OCI-LY7 (cell line): ENCODE measurements at regions not wholly inside any gene's neighbourhood (a gene's known extent, or its start where the extent isn't known, plus 50 kb on each side); places are given as distances from the start of the nearest gene placed in this dataset.
"Not testable (repeated sequence)": the region's sequence is repeated elsewhere in the genome, so short reads cannot be mapped to it uniquely, and the experiment has no call there.

Experiments
- BruUV-seq: library from RNA; stranded (reverse); fragments of 400-500 nt; replicated peaks from 2 replicates; lab custom pipeline; 2021; lab: Mats Ljungman, UMichigan
- CTCF ChIA-PET: fragments of 300-600 bp; sonication (Branson Sonifier 250); formaldehyde crosslinking; loops from one replicate; lab custom pipeline; 2022; ENCODE audit warnings: antibody characterized with exemption; ENCODE audit not compliant: unreplicated experiment; lab: Charles Lee
- POLR2A ChIA-PET: fragments of 300-600 bp; sonication (Branson Sonifier 250); formaldehyde crosslinking; loops from one replicate; lab custom pipeline; 2022; ENCODE audit warnings: antibody characterized with exemption; lab: Charles Lee
- DNase-seq: peaks from one replicate; pipeline ENCODE4 v3.0.0-alpha.2; 2015; ENCODE audit warnings: low spot score
- H2AFZ ChIP-seq: fragments of 200-600 bp; sonication (generic), shearing (Covaris generic); 2 replicates; pipeline ENCODE4 v1.6.1; 2014; ENCODE audit warnings: mild to moderate bottlenecking, antibody characterized with exemption, low read length, moderate library complexity
- H3K27ac ChIP-seq: fragments of 200-600 bp; sonication (generic); 2 replicates; pipeline ENCODE4 v1.5.1; 2014; ENCODE audit warnings: mixed run types, low read depth, mild to moderate bottlenecking, moderate library complexity, low read length, inconsistent platforms; ENCODE audit not compliant: poor library complexity, severe bottlenecking
- H3K36me3 ChIP-seq: fragments of 200-600 bp; sonication (generic); 2 replicates; pipeline ENCODE4 v1.6.1; 2014; ENCODE audit warnings: mild to moderate bottlenecking, antibody characterized with exemption, low read length, moderate library complexity, mixed read lengths; ENCODE audit not compliant: insufficient read depth
- H3K4me1 ChIP-seq: fragments of 200-600 bp; sonication (generic); 2 replicates; pipeline ENCODE4 v1.5.1; 2014; ENCODE audit warnings: mild to moderate bottlenecking, low read length; ENCODE audit not compliant: insufficient read depth, poor library complexity, severe bottlenecking
- H3K4me2 ChIP-seq: fragments of 200-600 bp; sonication (generic); 2 replicates; pipeline ENCODE4 v1.6.1; 2014; ENCODE audit warnings: mild to moderate bottlenecking, low read length
- H3K4me3 ChIP-seq: fragments of 200-600 bp; sonication (generic); 2 replicates; pipeline ENCODE4 v1.5.1; 2014; ENCODE audit warnings: mild to moderate bottlenecking, low read depth, low read length; ENCODE audit not compliant: poor library complexity, severe bottlenecking
- H3K79me2 ChIP-seq: fragments of 200-600 bp; sonication (generic); 2 replicates; pipeline ENCODE4 v1.6.1; 2016; ENCODE audit warnings: low read depth, mild to moderate bottlenecking, low read length, moderate library complexity, mixed read lengths; ENCODE audit not compliant: insufficient read depth
- H3K9me2 ChIP-seq: fragments of 200-600 bp; sonication (generic); 2 replicates; pipeline ENCODE4 v1.6.1; 2016; ENCODE audit warnings: mild to moderate bottlenecking, low read length, mixed read lengths; ENCODE audit not compliant: insufficient read depth
- H3K9me3 ChIP-seq: fragments of 200-600 bp; sonication (generic); 2 replicates; pipeline ENCODE4 v1.6.1; 2014; ENCODE audit warnings: mild to moderate bottlenecking, mixed run types, low read length, mixed read lengths
- H4K20me1 ChIP-seq: fragments of 200-600 bp; sonication (generic); 2 replicates; pipeline ENCODE4 v1.6.1; 2014; ENCODE audit warnings: mild to moderate bottlenecking, antibody characterized with exemption, low read length, moderate library complexity, mixed read lengths; ENCODE audit not compliant: insufficient read depth
- CTCF ChIP-seq: fragments of 200-600 bp; sonication (generic); conservative IDR thresholded peaks from 2 replicates; pipeline ENCODE4 v1.5.1; 2014; ENCODE audit warnings: mild to moderate bottlenecking, antibody characterized with exemption, low read length, moderate library complexity, mixed read lengths
- EZH2phosphoT487 ChIP-seq: fragments of 200-600 bp; sonication (generic); IDR thresholded peaks from 2 replicates; pipeline ENCODE4 v1.6.1; 2018; ENCODE audit warnings: low read depth, borderline replicate concordance, mild to moderate bottlenecking, mixed run types, antibody characterized with exemption, low read length, moderate library complexity, mixed read lengths
- intact Hi-C: fragments of 100-400 bp; cut with micrococcal nuclease; formaldehyde crosslinking; loops from one replicate; pipeline ENCODE4 v1.10.0; 2022; ENCODE audit not compliant: unreplicated experiment

- Histone ChIP-seq H3K36me3 (no peaks in the 10 kb centered on the region), H3K27ac (no peak overlapping the region), H2AFZ (no peak overlapping the region), H3K79me2 (no peaks in the 10 kb centered on the region), H3K4me3 (no peak overlapping the region), H4K20me1 (no peaks in the 10 kb centered on the region), H3K9me3 (no peaks in the 10 kb centered on the region), H3K9me2 (no peaks in the 10 kb centered on the region), H3K4me2 (no peak overlapping the region), H3K4me1 (no peaks in the 10 kb centered on the region)
- ChIA-PET POLR2A (no interaction called here), CTCF (no interaction called here)
- TF ChIP-seq CTCF (no peak), EZH2phosphoT487 (no peak)
- DNase-seq: no peak
- BruUV-seq: no TSS peak
- intact Hi-C loops: no loop called here
Measured at GRCh38 chr11:11717064-11717725, 95.4 kb upstream of the GALNT18 start.

- BruUV-seq, H3K4me2 ChIP-seq, H3K4me1 ChIP-seq, H3K36me3 ChIP-seq, H3K79me2 ChIP-seq, H3K9me2 ChIP-seq, H3K9me3 ChIP-seq, H4K20me1 ChIP-seq, intact Hi-C loops, POLR2A ChIA-PET, H2AFZ ChIP-seq, DNase-seq, H3K27ac ChIP-seq, H3K4me3 ChIP-seq, CTCF ChIA-PET: not testable (repeated sequence)
Measured at GRCh38 chr11:11715075-11715474, 93.3 kb upstream of the GALNT18 start.

GRCh38 chr11:11710556-11710955 is 88.8 kb upstream of the GALNT18 start:
- no peak overlapping the region for H2AFZ ChIP-seq
- no peak for DNase-seq
- no peaks in the 10 kb centered on the region for H3K4me1 ChIP-seq
- H3K36me3 ChIP-seq: no peaks in the 10 kb centered on the region
- H3K4me2 ChIP-seq: no peak overlapping the region
- H3K4me3 ChIP-seq: no peak overlapping the region
- intact Hi-C loops: no loop called here
- BruUV-seq: no TSS peak
- ChIA-PET CTCF (no interaction called here), POLR2A (interaction anchor here (0.5 kb wide), 1 partner anchor 55 kb away, joined by 3 read pairs; no protein-coding TSS in a partner anchor)
- TF ChIP-seq CTCF (no peak), EZH2phosphoT487 (no peak)
- H3K79me2 ChIP-seq: no peaks in the 10 kb centered on the region
- H4K20me1 ChIP-seq: no peaks in the 10 kb centered on the region
- H3K9me3 ChIP-seq: no peaks in the 10 kb centered on the region
- H3K27ac ChIP-seq: no peak overlapping the region
- no peaks in the 10 kb centered on the region for H3K9me2 ChIP-seq
